Iris pigment epithelial cell (primary cell): ENCODE measurements at regions not wholly inside any gene's neighbourhood (a gene's known extent, or its start where the extent isn't known, plus 50 kb on each side); places are given as distances from the start of the nearest gene placed in this dataset.

Experiments used
- DNase-seq: peaks from one replicate; pipeline ENCODE4 v3.0.0-alpha.2; 2011; ENCODE audit warnings: low read depth

- DNase-seq, result no peak
Observed at GRCh38 chr2:49487139-49487538, 332.8 kb upstream of the FSHR start.

- no peak for DNase-seq
Observed at GRCh38 chr2:49480520-49480919, 326.2 kb upstream of the FSHR start.

GRCh38 chr2:49465157-49465831 lies 311.0 kb upstream of the FSHR start:
- no peak for DNase-seq

- DNase-seq, result no peak
Observed at GRCh38 chr2:49459314-49459993, 305.1 kb upstream of the FSHR start.

- DNase-seq, result no peak
Observed at GRCh38 chr2:49444005-49444404, 289.7 kb upstream of the FSHR start.

- DNase-seq, result no peak
Observed at GRCh38 chr2:49426996-49427395, 272.7 kb upstream of the FSHR start.

GRCh38 chr2:49416252-49416651 lies 261.9 kb upstream of the FSHR start:
- no peak for DNase-seq

- DNase-seq, result no peak
Observed at GRCh38 chr2:49404108-49404507, 249.8 kb upstream of the FSHR start.

GRCh38 chr2:49403637-49404036 lies 249.3 kb upstream of the FSHR start:
- DNase-seq, result no peak

- no peak for DNase-seq
Observed at GRCh38 chr2:49379406-49379805, 225.1 kb upstream of the FSHR start.

GRCh38 chr2:49371128-49371701 lies 216.9 kb upstream of the FSHR start:
- DNase-seq, result no peak

- no peak for DNase-seq
Observed at GRCh38 chr2:49369650-49370049, 215.3 kb upstream of the FSHR start.

- no peak for DNase-seq
Observed at GRCh38 chr2:49369101-49369500, 214.8 kb upstream of the FSHR start.

GRCh38 chr2:49367003-49367402 lies 212.7 kb upstream of the FSHR start:
- DNase-seq, result no peak

- no peak for DNase-seq
Observed at GRCh38 chr2:49360407-49360767, 206.1 kb upstream of the FSHR start.

GRCh38 chr2:49359721-49360406 lies 205.5 kb upstream of the FSHR start:
- no peak for DNase-seq

GRCh38 chr2:49355611-49356010 lies 201.3 kb upstream of the FSHR start:
- DNase-seq, result no peak

GRCh38 chr2:49351560-49351959 lies 197.2 kb upstream of the FSHR start:
- no peak for DNase-seq

GRCh38 chr2:49343638-49344037 lies 189.3 kb upstream of the FSHR start:
- no peak for DNase-seq

GRCh38 chr2:49342156-49342555 lies 187.8 kb upstream of the FSHR start:
- DNase-seq, result no peak

- DNase-seq, result no peak
Observed at GRCh38 chr2:49335546-49335945, 181.2 kb upstream of the FSHR start.

GRCh38 chr2:49332415-49332814 lies 178.1 kb upstream of the FSHR start:
- no peak for DNase-seq

GRCh38 chr2:49318531-49318930 lies 164.2 kb upstream of the FSHR start:
- no peak for DNase-seq
